ENCODE measurements at regions not wholly inside any gene's neighbourhood (a gene's known extent, or its start where the extent isn't known, plus 50 kb on each side); places are given as distances from the start of the nearest gene placed in this dataset.

DNA sequence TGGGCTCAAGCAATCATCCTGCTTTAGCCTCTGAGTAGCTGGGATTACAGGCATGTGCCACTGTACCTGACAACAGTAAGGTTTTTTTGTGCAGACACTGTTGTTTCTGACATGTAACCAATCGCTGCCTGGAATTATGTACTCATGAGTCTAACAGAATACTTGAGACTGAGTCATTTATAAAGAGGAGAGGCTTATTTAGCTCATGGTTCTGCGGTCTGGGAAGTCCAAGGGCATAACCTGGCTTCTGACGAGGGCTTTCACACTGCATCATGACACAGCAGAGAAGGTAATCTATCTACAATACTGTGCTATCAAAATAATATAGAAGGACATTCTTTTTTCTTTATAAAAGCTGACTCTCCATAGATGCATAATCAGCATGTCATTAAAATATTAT is 115.5 kb upstream of the STOX2 start:
- TF ChIP-seq TAF1 (IDR thresholded peaks at IDR 0.05; ENCODE audit: low read depth) (no peak), REST (IDR thresholded peaks at IDR 0.05; ENCODE audit: borderline replicate concordance) (no peak), POLR2AphosphoS5 (IDR thresholded peaks at IDR 0.05) (no peak), MXI1 (conservative IDR thresholded peaks at IDR 0.05; ENCODE audit: poor library complexity, severe bottlenecking) (no peak), SMC3 (conservative IDR thresholded peaks at IDR 0.05; ENCODE audit: poor library complexity) (no peak), EP300 (conservative IDR thresholded peaks at IDR 0.05; ENCODE audit: poor library complexity, severe bottlenecking) (no peak), RAD21 (conservative IDR thresholded peaks at IDR 0.05) (no peak), EZH2 (IDR thresholded peaks at IDR 0.05; ENCODE audit: borderline replicate concordance, insufficient read depth, low read length, poor library complexity, severe bottlenecking) (no peak)
- TF ChIP-seq, protein P1, sequence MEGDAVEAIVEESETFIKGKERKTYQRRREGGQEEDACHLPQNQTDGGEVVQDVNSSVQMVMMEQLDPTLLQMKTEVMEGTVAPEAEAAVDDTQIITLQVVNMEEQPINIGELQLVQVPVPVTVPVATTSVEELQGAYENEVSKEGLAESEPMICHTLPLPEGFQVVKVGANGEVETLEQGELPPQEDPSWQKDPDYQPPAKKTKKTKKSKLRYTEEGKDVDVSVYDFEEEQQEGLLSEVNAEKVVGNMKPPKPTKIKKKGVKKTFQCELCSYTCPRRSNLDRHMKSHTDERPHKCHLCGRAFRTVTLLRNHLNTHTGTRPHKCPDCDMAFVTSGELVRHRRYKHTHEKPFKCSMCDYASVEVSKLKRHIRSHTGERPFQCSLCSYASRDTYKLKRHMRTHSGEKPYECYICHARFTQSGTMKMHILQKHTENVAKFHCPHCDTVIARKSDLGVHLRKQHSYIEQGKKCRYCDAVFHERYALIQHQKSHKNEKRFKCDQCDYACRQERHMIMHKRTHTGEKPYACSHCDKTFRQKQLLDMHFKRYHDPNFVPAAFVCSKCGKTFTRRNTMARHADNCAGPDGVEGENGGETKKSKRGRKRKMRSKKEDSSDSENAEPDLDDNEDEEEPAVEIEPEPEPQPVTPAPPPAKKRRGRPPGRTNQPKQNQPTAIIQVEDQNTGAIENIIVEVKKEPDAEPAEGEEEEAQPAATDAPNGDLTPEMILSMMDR (IDR thresholded peaks at IDR 0.05; ENCODE audit: poor library complexity, severe bottlenecking): no peak
- Histone ChIP-seq H3F3A (ENCODE audit: insufficient read depth, low read length, poor library complexity, severe bottlenecking) (no peaks in the 10 kb centered on the region), H4K20me1 (ENCODE audit: insufficient read depth) (no peaks in the 10 kb centered on the region), H3K9me3 (ENCODE audit: low read length) (peaks cover 9% of the 10 kb centered on the region), H3K27ac (ENCODE audit: low read length) (no peak overlapping the region), H3K27me3 (ENCODE audit: insufficient read depth, low read depth, low read length) (no peaks in the 10 kb centered on the region), H2AFZ (ENCODE audit: low read depth, low read length) (no peak overlapping the region), H3K79me2 (replicated peaks; ENCODE audit: insufficient read depth, low read length) (no peaks in the 10 kb centered on the region), H3K4me2 (ENCODE audit: low read length) (no peak overlapping the region), H3K9me2 (ENCODE audit: insufficient read depth, low read length) (no peaks in the 10 kb centered on the region), H3K9ac (ENCODE audit: low read length) (no peak overlapping the region), H3K4me3 (ENCODE audit: low read length) (no peak overlapping the region), H3K36me3 (ENCODE audit: insufficient read depth, low read length) (no peaks in the 10 kb centered on the region)

DNA sequence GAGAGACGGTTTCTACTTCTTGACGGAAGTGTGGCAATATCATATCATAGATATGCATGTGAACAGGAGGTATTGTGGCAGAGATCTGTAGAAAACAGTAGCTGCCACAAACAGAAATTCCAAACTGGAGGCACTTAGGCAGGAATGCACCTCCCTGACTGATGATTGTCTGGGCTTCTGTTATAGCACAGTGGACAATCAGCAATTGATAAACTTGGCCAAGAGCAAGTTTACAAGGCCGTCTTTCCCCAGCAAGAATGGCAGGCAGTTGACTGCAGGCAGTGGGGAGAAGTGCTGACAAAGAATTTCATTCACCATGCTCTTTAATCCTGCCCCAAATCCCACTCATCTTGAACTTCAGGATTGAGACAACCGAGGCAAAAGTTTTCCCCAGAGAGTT is 114.4 kb upstream of the STOX2 start:
- no peaks in the 10 kb centered on the region for H3F3A ChIP-seq (ENCODE audit: insufficient read depth, low read length, poor library complexity, severe bottlenecking)
- peaks cover 2% of the 10 kb centered on the region for H3K27me3 ChIP-seq (ENCODE audit: insufficient read depth, low read depth, low read length)
- H3K36me3 ChIP-seq (ENCODE audit: insufficient read depth, low read length): no peaks in the 10 kb centered on the region
- no peaks in the 10 kb centered on the region for H4K20me1 ChIP-seq (ENCODE audit: insufficient read depth)
- no peak overlapping the region for H3K4me2 ChIP-seq (ENCODE audit: low read length)
- no peak overlapping the region for H3K4me3 ChIP-seq (ENCODE audit: low read length)
- peaks cover 16% of the 10 kb centered on the region for H3K9me3 ChIP-seq (ENCODE audit: low read length)
- no peak overlapping the region for H3K27ac ChIP-seq (ENCODE audit: low read length)
- no peak overlapping the region for H3K9ac ChIP-seq (ENCODE audit: low read length)
- no peaks in the 10 kb centered on the region for H3K9me2 ChIP-seq (ENCODE audit: insufficient read depth, low read length)
- no peaks in the 10 kb centered on the region for H3K79me2 ChIP-seq (replicated peaks; ENCODE audit: insufficient read depth, low read length)
- TF ChIP-seq SMC3 (conservative IDR thresholded peaks at IDR 0.05; ENCODE audit: poor library complexity): no peak
- no peak for TF ChIP-seq POLR2AphosphoS5 (IDR thresholded peaks at IDR 0.05)
- H2AFZ ChIP-seq (ENCODE audit: low read depth, low read length): no peak overlapping the region

GRCh38 chr4:183797011-183797444 is 108.1 kb upstream of the STOX2 start:
- Histone ChIP-seq H3K9me2 (ENCODE audit: insufficient read depth, low read length) (no peaks in the 10 kb centered on the region), H3K4me3 (ENCODE audit: low read length) (peak overlapping the region; percentile 70), H3K27me3 (ENCODE audit: insufficient read depth, low read depth, low read length) (peaks cover 53% of the 10 kb centered on the region), H3K27ac (ENCODE audit: low read length) (no peak overlapping the region), H2AFZ (ENCODE audit: low read depth, low read length) (no peak overlapping the region), H3K4me2 (ENCODE audit: low read length) (no peak overlapping the region), H3K9ac (ENCODE audit: low read length) (no peak overlapping the region), H3K36me3 (ENCODE audit: insufficient read depth, low read length) (no peaks in the 10 kb centered on the region), H3K9me3 (ENCODE audit: low read length) (peaks cover 17% of the 10 kb centered on the region), H3K79me2 (replicated peaks; ENCODE audit: insufficient read depth, low read length) (no peaks in the 10 kb centered on the region), H4K20me1 (ENCODE audit: insufficient read depth) (no peaks in the 10 kb centered on the region), H3F3A (ENCODE audit: insufficient read depth, low read length, poor library complexity, severe bottlenecking) (no peaks in the 10 kb centered on the region)
- TF ChIP-seq EZH2 (IDR thresholded peaks at IDR 0.05; ENCODE audit: borderline replicate concordance, insufficient read depth, low read length, poor library complexity, severe bottlenecking): peak; percentile 58
- TF ChIP-seq, protein P1 (IDR thresholded peaks at IDR 0.05; ENCODE audit: poor library complexity, severe bottlenecking): no peak

Measured in neural cell (in vitro differentiated cells).